ENCODE measurements at regions not wholly inside any gene's neighbourhood (a gene's known extent, or its start where the extent isn't known, plus 50 kb on each side); places are given as distances from the start of the nearest gene placed in this dataset.
A peak's percentile ranks its signal among the peaks of the same experiment; 100 is the strongest.
"Not testable (repeated sequence)": the region's sequence is repeated elsewhere in the genome, so short reads cannot be mapped to it uniquely, and the experiment has no call there.

DNA sequence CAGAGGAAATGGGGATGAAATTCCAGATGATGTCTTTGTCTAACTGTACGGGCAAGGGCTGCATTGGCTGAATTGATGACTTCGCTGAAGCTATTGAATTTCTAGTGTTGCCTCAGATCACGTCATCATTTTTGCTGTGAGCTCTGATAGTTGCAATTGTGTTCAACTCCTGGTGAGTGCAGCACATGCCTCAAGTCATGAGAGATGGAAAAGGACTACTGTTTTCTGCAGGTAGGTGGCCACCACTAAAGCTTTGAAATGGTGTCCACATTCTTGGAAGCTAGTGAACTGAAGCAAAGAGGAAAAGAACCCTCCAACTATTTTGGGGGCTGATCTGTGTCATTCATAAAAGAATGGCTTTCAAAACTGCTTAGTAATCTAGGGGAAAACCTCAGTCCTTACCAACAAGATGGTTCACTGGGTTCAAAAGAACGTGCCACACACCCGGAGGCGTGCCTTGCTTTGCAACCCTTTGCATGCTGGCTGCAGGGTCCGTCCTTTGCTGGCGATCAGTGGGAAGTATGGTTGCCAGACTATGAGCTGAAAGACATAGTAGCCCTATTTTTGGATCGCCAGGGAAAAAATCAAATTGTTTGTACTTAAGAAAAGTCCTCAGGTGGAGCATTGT is 88.1 kb upstream of the STOX2 start:
- DNase-seq, result no peak

DNA sequence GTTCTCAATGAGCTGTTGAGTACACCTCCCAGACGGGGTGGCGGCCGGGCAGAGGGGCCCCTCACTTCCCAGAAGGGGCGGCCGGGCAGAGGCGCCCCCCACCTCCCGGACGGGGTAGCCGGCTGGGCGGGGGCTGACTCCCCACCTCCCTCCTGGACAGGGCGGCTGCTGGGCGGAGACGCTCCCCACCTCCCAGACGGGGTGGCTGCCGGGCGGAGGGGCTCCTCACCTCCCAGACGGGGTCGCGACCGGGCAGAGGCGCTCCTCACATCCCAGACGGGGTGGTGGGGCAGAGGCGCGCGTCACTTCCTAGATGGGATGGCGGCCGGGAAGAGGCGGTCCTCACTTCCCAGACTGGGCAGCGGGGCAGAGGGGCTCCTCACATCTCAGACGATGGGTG is 86.5 kb upstream of the STOX2 start:
- DNase-seq, result not testable (repeated sequence)

DNA sequence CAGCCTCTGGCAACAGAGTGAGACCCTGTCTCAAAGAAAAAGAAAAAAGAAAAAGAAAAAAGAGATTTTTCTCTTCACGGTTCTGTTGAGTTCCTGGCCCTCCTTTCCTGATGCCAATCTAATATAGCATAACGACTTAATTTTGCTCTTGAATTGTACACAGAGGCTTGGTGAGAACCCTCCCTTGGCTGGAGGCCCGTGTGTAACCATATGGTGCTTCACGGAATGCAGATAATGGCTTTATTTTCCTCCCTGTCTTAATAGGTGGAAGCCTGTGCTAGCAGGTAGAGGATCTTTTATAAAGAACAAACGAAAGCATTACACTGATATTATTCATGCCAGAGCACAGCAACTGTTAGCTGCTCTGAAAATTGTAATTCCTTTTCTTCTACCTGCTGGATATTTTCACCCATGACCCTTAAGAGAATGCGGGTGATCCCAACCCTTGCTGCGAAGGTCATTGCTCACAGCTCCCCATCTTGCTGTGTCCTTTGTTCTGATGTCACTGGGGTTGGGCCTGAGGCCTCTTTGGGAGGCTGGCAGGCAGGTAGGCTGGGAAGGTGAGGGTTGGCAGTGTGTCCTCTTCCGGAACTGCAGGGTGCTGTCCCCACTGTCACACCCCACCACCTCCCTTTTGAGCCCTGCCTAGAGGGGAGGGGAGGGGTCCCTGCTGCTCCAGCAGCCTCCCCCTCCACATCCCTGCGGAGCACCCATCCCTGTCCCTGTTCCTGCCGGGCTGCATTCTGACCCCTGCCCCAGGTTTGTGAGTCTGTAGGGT is 83.8 kb upstream of the STOX2 start:
- no peak for DNase-seq

DNA sequence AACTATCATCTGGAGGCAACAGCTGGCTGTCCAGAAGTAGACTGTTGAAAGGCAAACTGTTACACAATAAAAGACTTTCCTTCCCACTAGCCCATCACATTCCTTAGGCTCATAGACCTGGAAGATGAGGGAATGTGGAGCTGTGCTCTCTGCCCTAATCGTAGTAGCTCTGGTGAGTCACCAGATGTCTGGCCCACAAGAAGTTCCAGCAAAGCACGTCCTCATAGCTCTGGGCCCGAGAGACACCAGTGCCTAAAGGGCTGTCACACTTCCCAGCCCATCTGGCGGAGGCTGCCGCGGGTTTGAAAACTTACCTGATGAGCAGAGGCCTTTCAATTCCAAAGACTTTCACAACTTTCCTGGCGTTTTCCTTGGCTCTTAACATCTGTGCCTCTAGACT is 81.7 kb upstream of the STOX2 start:
- no peak for DNase-seq

DNA sequence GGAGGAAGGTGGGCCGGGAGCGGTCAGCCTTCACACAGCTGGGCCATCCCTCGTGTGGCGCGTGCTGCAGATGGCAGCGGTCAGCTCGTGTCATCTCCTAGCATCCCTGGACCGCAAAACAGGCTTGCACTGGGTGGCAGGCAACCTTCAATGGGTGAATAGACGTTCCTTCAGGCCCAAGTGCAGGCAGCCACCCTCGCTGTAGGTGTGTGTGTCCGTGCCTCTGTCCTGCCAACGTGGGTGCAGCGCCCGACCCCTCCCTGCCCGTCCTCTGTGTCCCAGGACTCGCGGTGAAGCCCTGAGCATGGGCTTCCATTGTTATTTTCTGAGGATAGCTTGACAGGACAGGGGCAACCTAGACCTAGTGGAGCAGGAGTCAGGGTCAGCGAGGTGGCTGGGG is 79.8 kb upstream of the STOX2 start:
- no peak for DNase-seq

DNA sequence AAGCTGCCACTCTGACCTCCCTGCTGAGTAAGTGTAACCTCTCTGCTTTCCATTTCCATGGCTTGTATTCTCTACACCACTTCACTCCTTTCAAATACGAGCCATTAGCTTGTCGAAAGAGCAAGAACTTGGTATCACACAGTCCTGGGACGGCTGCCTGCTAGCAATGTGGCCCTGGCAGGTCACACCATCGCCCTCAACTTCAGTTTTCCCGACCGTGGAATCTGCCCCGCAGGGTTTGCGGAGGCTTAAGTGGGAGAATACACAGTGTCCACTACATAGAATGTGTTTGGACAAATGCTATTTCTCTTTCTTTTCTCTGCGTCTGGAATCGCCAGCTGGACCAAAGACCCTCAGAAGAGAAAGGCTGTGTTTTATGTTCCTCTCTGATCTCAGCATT is 78.6 kb upstream of the STOX2 start:
- DNase-seq, result no peak

DNA sequence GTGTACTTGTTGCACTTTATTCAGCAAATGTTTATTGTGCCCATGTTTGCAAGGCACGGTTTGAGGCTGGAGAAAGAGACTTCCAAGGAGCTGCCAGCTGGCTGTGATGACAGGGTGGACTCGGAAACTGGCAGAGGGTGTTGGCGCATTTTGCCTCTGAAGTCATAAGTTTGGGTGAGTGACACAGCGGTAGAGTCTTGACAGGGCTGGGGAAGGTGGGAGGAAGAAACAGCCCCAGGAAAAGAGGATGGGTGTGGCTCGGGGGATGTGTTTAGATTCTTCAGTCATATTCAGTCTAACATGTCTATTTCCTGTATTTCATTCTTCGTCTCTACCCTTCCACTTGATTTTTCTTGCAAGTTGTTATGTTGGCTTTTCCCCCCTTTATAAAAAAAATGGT is 77.0 kb upstream of the STOX2 start:
- peak; percentile 5 for DNase-seq

DNA sequence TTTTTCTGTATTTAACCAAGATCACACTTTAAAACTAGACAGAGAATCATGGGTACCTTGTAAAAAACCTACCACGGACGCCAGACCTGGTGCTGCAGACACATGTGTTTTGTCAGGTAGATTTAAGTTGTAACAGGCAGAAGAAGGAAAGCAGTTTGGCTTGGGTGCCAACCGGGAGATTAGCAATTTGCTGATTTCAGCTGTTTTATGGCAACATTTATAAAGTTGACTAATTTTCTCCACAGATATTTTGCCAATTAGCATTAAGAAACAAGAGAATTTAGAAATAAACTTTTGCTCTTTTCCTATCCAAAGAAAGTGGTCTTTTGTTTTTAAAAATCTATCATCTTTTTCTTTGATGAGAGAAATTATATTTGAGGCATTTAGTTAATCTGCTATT is 76.3 kb upstream of the STOX2 start:
- no peak for DNase-seq

DNA sequence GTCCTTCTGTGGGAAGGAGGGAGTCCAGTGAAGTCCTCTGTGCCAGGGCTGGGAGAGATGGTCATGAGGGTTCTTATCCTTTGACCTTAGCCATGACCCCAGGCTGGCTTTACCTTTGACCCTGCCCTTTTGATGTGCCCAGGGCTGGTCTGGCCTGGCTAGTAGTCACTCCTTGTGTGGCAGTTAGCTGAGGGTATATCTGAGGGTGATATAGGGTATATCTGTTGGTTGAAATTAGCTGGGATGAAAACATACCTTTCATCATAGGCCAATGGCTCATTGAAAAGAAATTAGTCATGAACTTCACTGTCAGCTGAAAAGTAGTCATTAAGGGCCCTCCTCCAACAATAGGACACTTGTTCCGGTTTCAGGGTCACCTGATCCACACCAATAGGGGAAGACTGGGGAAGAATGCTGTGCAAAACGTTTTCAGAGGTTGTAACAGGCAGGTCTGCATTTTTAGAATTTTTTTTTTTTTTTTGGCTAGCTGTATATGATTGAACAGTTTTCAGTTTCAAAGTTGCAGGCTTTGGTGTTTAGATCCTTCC is 74.6 kb upstream of the STOX2 start:
- DNase-seq, result no peak

DNA sequence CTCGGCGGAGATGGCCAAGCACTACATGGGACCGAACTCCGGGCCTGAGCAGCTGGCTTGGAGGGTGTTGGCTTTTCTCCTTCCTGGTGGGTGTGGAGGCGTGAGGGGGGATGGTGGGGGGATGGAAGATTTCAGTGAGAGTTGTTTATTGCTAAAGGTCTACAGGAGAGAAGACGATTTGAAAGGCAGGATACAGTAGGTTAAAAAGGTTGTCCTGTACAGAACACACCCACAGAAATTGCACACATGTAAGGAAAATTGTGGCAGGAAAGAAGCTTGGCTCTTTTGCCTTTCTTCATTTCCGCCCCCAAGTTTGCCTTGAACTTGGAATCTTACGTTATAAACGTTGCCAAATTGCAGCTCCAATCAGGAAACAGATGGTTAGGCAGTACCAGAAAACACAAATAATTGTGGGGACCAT is 74.1 kb upstream of the STOX2 start:
- DNase-seq, result no peak

DNA sequence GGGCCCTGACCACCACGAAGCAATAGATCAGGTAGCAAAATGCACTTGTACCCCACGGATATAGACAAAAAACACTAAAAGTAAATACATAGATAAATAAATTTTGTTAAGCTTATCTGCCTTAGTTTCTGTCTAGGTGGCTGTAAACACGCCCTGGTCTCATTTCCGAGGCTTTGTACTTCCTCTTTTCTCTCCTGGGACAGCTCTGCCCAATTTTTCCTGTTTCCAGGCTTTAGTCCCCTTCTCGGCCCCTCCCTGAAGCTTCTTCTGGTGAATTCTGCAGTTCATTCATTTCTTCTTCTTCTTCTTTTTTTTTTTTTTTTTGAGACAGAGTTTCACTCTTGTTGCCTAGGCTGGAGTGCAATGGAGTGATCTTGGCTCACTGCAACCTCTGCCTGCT is 73.4 kb upstream of the STOX2 start:
- DNase-seq, result no peak

DNA sequence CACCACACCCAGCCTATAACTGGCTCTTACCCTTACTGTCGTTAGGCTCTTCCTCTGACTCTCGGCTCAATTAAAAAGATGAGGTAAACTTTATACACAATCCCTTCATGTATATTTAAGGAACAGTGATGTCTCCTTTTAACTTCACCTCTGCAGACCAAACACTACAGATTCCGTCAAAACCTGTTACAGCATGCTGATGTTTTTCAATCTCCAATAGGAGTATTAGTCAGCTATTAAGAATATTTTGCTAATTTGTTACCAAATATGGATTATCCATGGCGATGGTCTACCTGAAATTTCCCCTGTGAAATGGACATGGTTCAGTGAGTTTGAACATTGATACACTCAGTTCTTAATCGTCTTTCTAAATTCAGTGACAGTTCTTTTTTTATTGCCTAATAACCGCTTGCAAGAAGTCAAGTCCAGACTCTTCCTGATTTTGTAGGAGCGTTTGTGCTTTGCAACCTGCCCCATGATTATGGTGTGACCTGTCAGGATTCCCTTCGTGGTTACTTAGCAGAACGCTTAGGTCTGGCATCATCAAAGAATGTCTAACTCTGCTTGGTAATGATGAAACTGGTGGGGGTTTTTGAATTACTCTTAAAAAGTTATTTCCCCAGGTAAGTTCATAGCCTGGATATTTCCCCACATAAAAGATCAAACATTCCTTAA is 72.2 kb upstream of the STOX2 start:
- DNase-seq, result no peak

DNA sequence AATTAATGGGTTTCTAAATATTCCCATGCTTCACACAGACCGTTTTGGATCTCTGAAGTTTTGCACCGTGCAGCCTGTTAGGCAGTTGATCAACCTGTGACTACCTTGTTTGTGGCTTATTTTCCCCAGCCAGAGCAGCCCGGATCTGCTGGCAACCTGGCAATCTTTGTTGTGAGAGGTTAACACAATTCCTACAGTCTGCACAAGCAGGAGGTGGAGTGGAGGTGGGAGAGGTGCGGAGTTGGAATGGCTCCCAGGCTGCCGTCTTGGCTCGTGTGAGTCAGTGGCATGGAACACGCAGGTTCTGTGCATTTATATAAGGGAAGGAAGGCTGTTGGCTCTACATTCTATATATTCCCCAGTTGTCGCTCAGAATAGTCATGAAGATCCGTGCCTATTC is 70.9 kb upstream of the STOX2 start:
- DNase-seq, result no peak

DNA sequence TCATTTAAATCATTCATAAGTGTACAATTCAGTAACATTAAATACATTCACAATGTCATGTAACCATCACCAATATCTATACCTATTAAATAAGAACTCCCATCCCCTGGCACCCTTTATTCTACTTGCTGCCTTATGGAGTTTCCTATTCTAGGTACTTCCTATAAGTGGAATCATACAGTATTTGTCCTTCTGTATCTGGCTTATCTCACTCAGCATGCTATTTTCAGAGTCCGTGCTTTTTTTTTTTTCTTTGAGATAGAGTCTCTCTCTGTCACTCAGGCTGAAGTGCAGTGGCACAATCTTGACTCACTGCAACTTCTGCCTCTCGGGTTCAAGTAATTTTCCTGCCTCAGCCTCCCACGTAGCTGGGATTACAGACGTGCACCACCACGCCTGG is 67.9 kb upstream of the STOX2 start:
- no peak for DNase-seq

DNA sequence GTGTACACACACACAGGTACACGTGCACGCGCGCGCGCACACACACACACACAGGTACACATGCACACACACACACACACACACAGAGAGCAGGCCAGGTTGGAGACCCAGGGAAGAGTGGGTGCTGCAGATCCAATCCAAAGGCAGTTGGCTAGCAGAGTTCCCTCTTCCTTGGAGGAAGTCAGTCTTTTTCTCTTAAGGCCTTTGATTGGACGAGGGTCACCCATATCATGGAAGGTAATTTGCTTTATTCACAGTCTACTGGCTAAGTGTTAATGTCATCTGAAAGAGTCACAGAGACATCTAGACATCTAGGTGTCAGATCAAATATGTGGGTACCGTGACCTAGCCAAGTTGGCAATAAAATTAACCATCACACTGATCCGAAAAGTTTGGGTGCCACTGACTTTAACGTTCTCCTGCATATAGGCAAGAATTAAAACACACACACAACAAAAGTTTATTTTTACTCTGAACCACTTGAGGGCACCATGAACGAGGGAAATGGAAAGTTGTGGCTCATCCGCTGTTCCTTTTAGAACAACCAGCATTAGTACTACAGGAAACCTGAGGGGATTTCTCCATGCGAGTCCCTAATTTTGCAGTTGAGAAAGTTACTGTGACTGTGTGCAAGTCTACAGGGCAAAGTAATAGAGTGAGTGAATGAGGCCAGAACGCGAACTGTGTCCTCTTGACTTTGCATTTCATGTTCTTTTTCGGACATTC is 66.0 kb upstream of the STOX2 start:
- no peak for DNase-seq

DNA sequence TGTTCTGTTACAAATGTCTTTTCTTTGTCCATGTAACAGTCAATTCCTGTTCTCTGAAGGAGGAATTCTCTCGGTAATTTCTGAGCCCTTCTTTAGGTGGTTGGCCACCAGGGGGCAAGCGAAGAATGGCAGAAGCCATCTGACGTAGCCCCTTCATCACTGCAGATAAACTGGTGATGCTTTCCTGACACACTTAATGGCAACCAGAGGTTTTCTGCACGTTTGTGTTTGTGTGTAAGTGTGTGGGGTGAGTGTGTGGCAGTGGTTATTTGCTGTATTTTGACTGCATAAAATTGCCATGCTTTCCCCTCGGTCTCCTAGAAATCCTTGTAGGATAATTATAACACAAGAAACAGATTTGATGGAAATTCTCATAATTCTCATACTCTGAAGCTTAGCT is 64.8 kb upstream of the STOX2 start:
- DNase-seq, result peak; percentile 79

DNA sequence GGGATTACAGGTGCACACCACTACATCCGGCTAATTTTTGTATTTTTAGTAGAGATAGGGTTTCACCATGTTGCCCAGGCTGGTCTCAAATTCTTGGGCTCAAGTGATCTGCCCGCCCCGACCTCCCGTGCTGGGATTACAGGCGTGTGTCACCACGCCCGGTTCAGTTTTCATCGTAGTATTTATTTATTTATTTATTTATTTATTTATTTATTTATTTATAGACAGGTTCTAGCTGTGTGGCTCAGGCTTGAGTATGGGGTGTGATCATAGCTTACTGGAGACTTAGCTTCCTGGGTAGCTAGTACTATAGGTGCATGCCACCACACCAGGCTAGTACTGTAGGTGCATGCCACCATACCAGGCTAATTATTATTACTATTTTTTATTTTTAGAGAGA is 64.1 kb upstream of the STOX2 start:
- no peak for DNase-seq

DNA sequence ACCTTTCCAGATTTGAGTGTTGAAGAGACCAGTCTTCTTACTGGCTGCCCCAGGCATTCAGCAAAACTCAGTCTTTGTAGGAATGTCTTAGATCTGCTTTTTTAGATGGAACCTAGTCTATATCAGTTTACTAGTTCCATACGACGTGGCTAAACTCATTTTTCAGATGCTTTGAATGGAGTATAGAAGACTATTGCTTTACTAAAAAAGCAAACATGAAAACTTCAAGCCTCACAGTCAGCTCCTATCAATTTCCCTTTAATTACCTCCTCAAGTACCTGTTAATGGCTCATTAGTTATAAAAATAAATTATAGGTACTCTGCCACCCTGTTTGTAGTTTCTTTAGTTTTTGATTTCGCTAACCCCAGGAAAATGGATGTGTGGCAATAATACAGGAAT is 63.0 kb upstream of the STOX2 start:
- DNase-seq, result no peak

DNA sequence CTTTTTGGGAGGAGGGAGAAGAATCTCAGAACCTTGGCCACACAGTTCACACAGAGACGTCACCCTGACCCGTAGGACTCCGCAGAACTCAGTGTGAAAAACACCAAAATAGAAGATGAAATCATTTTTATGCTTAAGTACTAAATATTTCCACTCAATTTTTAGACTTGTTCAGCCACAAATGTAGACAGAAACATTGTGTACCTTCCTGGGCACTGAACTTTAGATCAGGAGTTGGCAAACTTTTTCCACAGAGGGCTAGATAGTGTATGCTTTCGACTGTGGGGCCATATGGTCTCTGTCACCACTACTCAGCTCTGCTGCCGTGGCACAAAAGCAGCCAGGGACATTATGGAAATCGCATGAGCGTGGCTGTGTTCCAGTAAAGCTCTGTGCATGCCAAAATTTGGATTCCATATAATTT is 61.8 kb upstream of the STOX2 start:
- DNase-seq, result no peak

DNA sequence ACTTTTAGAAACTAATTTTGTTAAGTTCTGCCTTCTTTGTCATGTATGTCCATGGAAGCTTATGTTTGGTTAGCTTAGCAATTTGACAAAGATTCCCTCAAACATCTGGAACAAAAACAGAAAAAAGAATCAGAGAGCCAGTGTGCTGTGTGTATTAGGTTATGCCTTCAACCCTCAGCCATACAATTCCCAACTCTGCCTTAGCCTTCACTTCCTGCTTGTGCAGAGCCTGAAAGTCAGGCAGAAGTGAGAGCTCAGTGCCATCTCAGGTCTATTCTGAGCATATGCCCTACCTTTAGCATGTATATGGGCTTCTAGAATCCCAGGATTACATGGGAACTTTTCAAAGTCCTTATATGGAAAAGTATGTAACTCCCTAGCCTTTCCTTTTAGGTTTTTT is 58.2 kb upstream of the STOX2 start:
- no peak for DNase-seq

DNA sequence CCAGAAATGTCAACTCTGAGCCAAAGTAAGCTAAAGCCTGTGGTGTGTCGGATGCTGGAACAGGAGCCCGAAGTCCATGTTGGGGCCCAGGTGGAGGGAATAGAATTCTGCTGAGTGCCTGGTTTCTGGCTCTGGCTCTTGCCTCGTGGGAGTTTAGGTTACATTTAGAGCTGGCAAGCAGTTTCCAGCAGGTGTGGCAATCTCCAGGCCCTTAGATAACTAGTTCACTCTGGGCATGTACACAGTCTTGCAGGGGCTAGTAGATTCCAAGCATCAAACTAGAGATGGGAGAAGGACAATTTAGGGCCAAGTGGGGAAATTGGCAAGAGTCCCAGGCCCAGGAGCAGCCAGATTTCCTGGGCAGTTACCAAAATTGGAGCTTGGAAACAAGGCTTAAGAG is 56.3 kb upstream of the STOX2 start:
- DNase-seq, result no peak

DNA sequence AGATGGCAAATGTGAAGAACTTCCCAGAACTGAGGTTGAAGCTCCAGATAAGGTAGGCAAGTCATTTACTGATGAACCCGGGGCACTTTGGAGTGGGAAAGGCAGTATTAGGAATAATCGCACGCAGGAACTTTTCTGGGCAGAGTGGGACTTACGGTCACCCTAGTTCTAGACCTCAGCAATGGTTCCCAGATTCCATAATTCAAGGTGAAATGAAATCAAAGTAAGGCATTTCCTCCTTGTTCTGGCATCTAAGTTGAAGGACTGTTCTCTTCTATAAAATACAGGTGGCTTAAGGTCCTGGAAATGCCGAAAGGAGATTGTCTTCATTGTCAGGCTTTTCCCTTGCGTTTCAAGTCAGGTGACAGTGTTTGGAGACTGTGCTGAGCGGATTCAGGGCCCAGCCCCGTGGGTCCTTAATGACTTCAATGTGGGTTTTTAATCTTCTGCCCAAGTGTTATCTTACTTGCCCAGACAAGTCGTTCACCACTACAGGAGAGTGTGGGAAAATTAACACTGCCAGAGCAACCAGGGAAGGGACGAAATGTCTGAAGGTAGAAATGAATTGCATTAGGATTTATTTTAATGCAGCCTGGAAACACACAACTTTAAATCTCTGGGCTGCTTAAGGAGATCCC is 52.1 kb upstream of the STOX2 start:
- DNase-seq, result no peak

DNA sequence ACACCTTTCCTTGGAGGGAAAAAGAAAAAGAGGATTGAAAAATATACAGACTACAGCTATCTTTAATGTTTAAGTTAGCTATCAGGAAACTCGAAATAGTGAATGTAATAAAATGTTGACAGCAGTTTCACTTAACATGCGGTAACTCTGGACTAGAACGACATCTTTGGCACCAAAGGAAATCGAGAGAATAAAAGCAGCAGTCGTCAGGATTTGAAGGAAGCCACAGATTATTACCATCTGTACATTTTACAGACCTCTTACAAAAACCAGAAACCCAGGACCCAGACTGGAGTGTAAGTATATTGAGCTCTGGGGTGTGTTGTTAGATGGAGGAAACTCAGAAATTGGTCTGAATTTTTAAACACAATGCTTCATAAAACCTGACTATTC is 51.6 kb upstream of the STOX2 start:
- DNase-seq, result no peak
